ENCODE measurements at regions not wholly inside any gene's neighbourhood (a gene's known extent, or its start where the extent isn't known, plus 50 kb on each side); places are given as distances from the start of the nearest gene placed in this dataset.

- TF ChIP-seq ATF3 (CRISPR knock-in tag; conservative IDR thresholded peaks at IDR 0.05): no peak
- Mint-ChIP-seq H3K27ac (no peak overlapping the region), H3K27me3 (ENCODE audit: low read depth) (no peaks in the 10 kb centered on the region), H3K9me3 (peaks cover 17% of the 10 kb centered on the region), H3K36me3 (peaks cover 5% of the 10 kb centered on the region; the same call in 1 of the 2 replicates), H3K4me3 (no peak overlapping the region), H3K4me1 (no peaks in the 10 kb centered on the region)
- ChIA-PET CTCF (no interaction called here), POLR2A (no interaction called here)
- ATAC-seq (no peak), DNase-seq (ENCODE audit: low spot score) (no peak)
Observed at GRCh38 chr5:64026493-64026892, 64.2 kb upstream of the HTR1A start.

DNA sequence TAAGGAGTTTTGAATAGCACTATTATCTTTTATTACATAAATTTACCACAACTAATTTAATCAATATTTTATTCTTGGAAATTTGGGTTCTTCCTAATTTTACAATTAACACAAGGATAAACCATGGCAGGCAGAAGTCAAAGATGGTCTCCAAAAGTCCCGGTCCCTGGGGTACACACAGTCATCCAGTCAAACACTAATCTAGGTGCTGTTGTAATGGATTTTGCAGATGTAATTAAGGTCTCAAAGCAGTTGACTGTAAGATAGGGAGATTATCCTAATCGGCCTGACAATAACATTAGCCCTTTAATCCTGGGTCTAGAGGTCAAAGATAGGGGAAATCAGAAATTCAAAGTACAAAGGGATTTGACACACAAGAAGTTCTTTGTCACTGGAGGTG, 57.5 kb upstream of the HTR1A start:
- Mint-ChIP-seq H3K36me3 (no peaks in the 10 kb centered on the region), H3K9me3 (no peaks in the 10 kb centered on the region), H3K27me3 (ENCODE audit: low read depth) (no peaks in the 10 kb centered on the region), H3K27ac (no peak overlapping the region), H3K4me1 (no peaks in the 10 kb centered on the region), H3K4me3 (no peak overlapping the region)
- ATAC-seq (no peak), DNase-seq (ENCODE audit: low spot score) (no peak)
- TF ChIP-seq ZNF512 (CRISPR knock-in tag; IDR thresholded peaks at IDR 0.05; ENCODE audit: borderline replicate concordance) (no peak), ZNF425 (CRISPR knock-in tag; conservative IDR thresholded peaks at IDR 0.05) (no peak), CBFB (CRISPR knock-in tag; IDR thresholded peaks at IDR 0.05; ENCODE audit: low read depth) (no peak), ZNF671 (CRISPR knock-in tag; IDR thresholded peaks at IDR 0.05) (no peak), ZNF317 (CRISPR knock-in tag; IDR thresholded peaks at IDR 0.05; ENCODE audit: borderline replicate concordance, low read depth) (no peak), IRF2 (CRISPR knock-in tag; IDR thresholded peaks at IDR 0.05; ENCODE audit: borderline replicate concordance, low read depth) (no peak), NR3C1 (CRISPR knock-in tag; conservative IDR thresholded peaks at IDR 0.05; ENCODE audit: low read depth) (no peak), GTF2I (CRISPR knock-in tag; conservative IDR thresholded peaks at IDR 0.05) (no peak), FOXP1 (CRISPR knock-in tag; IDR thresholded peaks at IDR 0.05; ENCODE audit: borderline replicate concordance) (no peak), ZNF121 (CRISPR knock-in tag; IDR thresholded peaks at IDR 0.05) (no peak), TEAD1 (CRISPR knock-in tag; IDR thresholded peaks at IDR 0.05) (no peak), IRF1 (CRISPR knock-in tag; IDR thresholded peaks at IDR 0.05) (no peak), SP1 (CRISPR knock-in tag; conservative IDR thresholded peaks at IDR 0.05) (no peak), ESRRA (CRISPR knock-in tag; IDR thresholded peaks at IDR 0.05; ENCODE audit: borderline replicate concordance) (no peak)
- TF ChIP-seq, protein P1, sequence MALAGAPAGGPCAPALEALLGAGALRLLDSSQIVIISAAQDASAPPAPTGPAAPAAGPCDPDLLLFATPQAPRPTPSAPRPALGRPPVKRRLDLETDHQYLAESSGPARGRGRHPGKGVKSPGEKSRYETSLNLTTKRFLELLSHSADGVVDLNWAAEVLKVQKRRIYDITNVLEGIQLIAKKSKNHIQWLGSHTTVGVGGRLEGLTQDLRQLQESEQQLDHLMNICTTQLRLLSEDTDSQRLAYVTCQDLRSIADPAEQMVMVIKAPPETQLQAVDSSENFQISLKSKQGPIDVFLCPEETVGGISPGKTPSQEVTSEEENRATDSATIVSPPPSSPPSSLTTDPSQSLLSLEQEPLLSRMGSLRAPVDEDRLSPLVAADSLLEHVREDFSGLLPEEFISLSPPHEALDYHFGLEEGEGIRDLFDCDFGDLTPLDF (CRISPR knock-in tag; IDR thresholded peaks at IDR 0.05): no peak
- ChIA-PET POLR2A (no interaction called here), CTCF (no interaction called here)

DNA sequence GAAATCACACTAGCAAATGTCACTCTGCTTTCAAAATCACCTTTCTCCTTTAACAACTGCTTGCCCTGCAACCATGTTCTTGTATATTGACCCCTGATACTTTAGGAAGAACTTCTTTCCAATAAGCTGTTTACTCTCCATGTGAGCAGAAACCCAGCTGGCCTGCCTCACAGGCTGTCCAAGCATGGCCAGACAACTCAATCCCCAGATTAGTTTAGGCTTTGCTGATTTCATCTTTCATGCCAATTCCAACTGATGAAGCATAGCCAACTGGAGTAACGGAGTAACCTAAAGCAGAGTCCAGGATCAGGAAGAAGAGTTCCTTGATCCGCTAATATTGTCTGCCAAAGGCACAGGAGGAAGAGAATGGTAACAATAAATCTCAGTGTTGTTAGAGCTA, 56.7 kb upstream of the HTR1A start:
- H3K4me3 Mint-ChIP-seq: no peak overlapping the region
- no peak for ATAC-seq
- POLR2A ChIA-PET: no interaction called here
- TF ChIP-seq TEAD4 (CRISPR knock-in tag; IDR thresholded peaks at IDR 0.05) (no peak), OVOL2 (CRISPR knock-in tag; IDR thresholded peaks at IDR 0.05; ENCODE audit: borderline replicate concordance) (no peak), ZNF512 (CRISPR knock-in tag; IDR thresholded peaks at IDR 0.05; ENCODE audit: borderline replicate concordance) (no peak), MLX (CRISPR knock-in tag; IDR thresholded peaks at IDR 0.05) (no peak), NR3C1 (CRISPR knock-in tag; conservative IDR thresholded peaks at IDR 0.05; ENCODE audit: low read depth) (no peak), NFE2L1 (CRISPR knock-in tag; IDR thresholded peaks at IDR 0.05) (no peak)
- TF ChIP-seq, protein P2, sequence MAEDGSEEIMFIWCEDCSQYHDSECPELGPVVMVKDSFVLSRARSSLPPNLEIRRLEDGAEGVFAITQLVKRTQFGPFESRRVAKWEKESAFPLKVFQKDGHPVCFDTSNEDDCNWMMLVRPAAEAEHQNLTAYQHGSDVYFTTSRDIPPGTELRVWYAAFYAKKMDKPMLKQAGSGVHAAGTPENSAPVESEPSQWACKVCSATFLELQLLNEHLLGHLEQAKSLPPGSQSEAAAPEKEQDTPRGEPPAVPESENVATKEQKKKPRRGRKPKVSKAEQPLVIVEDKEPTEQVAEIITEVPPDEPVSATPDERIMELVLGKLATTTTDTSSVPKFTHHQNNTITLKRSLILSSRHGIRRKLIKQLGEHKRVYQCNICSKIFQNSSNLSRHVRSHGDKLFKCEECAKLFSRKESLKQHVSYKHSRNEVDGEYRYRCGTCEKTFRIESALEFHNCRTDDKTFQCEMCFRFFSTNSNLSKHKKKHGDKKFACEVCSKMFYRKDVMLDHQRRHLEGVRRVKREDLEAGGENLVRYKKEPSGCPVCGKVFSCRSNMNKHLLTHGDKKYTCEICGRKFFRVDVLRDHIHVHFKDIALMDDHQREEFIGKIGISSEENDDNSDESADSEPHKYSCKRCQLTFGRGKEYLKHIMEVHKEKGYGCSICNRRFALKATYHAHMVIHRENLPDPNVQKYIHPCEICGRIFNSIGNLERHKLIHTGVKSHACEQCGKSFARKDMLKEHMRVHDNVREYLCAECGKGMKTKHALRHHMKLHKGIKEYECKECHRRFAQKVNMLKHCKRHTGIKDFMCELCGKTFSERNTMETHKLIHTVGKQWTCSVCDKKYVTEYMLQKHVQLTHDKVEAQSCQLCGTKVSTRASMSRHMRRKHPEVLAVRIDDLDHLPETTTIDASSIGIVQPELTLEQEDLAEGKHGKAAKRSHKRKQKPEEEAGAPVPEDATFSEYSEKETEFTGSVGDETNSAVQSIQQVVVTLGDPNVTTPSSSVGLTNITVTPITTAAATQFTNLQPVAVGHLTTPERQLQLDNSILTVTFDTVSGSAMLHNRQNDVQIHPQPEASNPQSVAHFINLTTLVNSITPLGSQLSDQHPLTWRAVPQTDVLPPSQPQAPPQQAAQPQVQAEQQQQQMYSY (CRISPR knock-in tag; IDR thresholded peaks at IDR 0.05): no peak

More for the DNA sequence above, 56.7 kb upstream of the HTR1A start:
- CTCF ChIA-PET: no interaction called here
- H3K27ac Mint-ChIP-seq: no peak overlapping the region
- H3K9me3 Mint-ChIP-seq: no peaks in the 10 kb centered on the region
- H3K4me1 Mint-ChIP-seq: no peaks in the 10 kb centered on the region
- no peaks in the 10 kb centered on the region for H3K27me3 Mint-ChIP-seq (ENCODE audit: low read depth)
- no peak for DNase-seq (ENCODE audit: low spot score)
- H3K36me3 Mint-ChIP-seq: no peaks in the 10 kb centered on the region
